HG02571 (cell line): ENCODE measurements at regions not wholly inside any gene's neighbourhood (a gene's known extent, or its start where the extent isn't known, plus 50 kb on each side); places are given as distances from the start of the nearest gene placed in this dataset.

Experiments used
- ATAC-seq: cut with Tn5 transposase; IDR thresholded peaks from one replicate; pipeline ENCODE4 v1.9.1; 2021; ENCODE audit warnings: mild to moderate bottlenecking, moderate library complexity; ENCODE audit not compliant: unreplicated experiment

- no peak for ATAC-seq
Observed at GRCh38 chr5:158142156-158142555, 283.2 kb upstream of the CLINT1 start.

GRCh38 chr5:158140120-158140731, 281.3 kb upstream of the CLINT1 start:
- no peak for ATAC-seq

GRCh38 chr5:158139161-158139560, 280.2 kb upstream of the CLINT1 start:
- no peak for ATAC-seq

GRCh38 chr5:158135682-158136179, 276.8 kb upstream of the CLINT1 start:
- no peak for ATAC-seq

- ATAC-seq: no peak
Observed at GRCh38 chr5:158133369-158133768, 274.4 kb upstream of the CLINT1 start.

GRCh38 chr5:158127536-158127935, 268.6 kb upstream of the CLINT1 start:
- no peak for ATAC-seq

- no peak for ATAC-seq
Observed at GRCh38 chr5:158126442-158127405, 267.8 kb upstream of the CLINT1 start.

- no peak for ATAC-seq
Observed at GRCh38 chr5:158124606-158125316, 265.8 kb upstream of the CLINT1 start.

GRCh38 chr5:158123595-158123994, 264.6 kb upstream of the CLINT1 start:
- ATAC-seq: no peak

GRCh38 chr5:158121678-158122077, 262.7 kb upstream of the CLINT1 start:
- no peak for ATAC-seq

- ATAC-seq: no peak
Observed at GRCh38 chr5:158120760-158121159, 261.8 kb upstream of the CLINT1 start.

GRCh38 chr5:158119961-158120723, 261.2 kb upstream of the CLINT1 start:
- ATAC-seq: no peak

- no peak for ATAC-seq
Observed at GRCh38 chr5:158117467-158118160, 258.7 kb upstream of the CLINT1 start.

GRCh38 chr5:158116965-158117364, 258.0 kb upstream of the CLINT1 start:
- no peak for ATAC-seq

- no peak for ATAC-seq
Observed at GRCh38 chr5:158115468-158115867, 256.5 kb upstream of the CLINT1 start.

GRCh38 chr5:158108177-158108576, 249.2 kb upstream of the CLINT1 start:
- ATAC-seq: no peak

- no peak for ATAC-seq
Observed at GRCh38 chr5:158100373-158100888, 241.5 kb upstream of the CLINT1 start.

- ATAC-seq: no peak
Observed at GRCh38 chr5:158099571-158100105, 240.7 kb upstream of the CLINT1 start.

- ATAC-seq: no peak
Observed at GRCh38 chr5:158096835-158097234, 237.9 kb upstream of the CLINT1 start.

- no peak for ATAC-seq
Observed at GRCh38 chr5:158086856-158087255, 227.9 kb upstream of the CLINT1 start.
